A673 (cell line): ENCODE measurements at regions not wholly inside any gene's neighbourhood (a gene's known extent, or its start where the extent isn't known, plus 50 kb on each side); places are given as distances from the start of the nearest gene placed in this dataset.
"Not testable (repeated sequence)": the region's sequence is repeated elsewhere in the genome, so short reads cannot be mapped to it uniquely, and the experiment has no call there.

Experiments used
- BruUV-seq: library from RNA; stranded (reverse); fragments of 400-500 nt; replicated peaks from 2 replicates; lab custom pipeline; 2021; lab: Mats Ljungman, UMichigan
- CTCF ChIA-PET: fragments of 300-600 bp; sonication (Branson Sonifier 250); formaldehyde crosslinking; loops from one replicate; lab custom pipeline; 2022; ENCODE audit warnings: antibody characterized with exemption; lab: Charles Lee
- POLR2A ChIA-PET: fragments of 300-600 bp; sonication (Branson Sonifier 250); formaldehyde crosslinking; loops from one replicate; lab custom pipeline; 2022; ENCODE audit warnings: antibody characterized with exemption; ENCODE audit not compliant: low non-redundant PET; lab: Charles Lee
- DNase-seq: peaks from one replicate; pipeline ENCODE4 v3.0.0-alpha.2; 2015; ENCODE audit warnings: low spot score
- H3K27ac ChIP-seq: fragments of 200-600 bp; sonication (generic); 2 replicates; pipeline ENCODE4 v1.5.1; 2016; ENCODE audit warnings: mixed run types, low read depth, mild to moderate bottlenecking, mixed read lengths, antibody characterized with exemption, low read length; ENCODE audit not compliant: poor library complexity, severe bottlenecking
- H3K27me3 ChIP-seq: fragments of 200-600 bp; sonication (generic); replicated peaks from 2 replicates; pipeline ENCODE4 v1.6.1; 2017; ENCODE audit warnings: mixed run types, low read depth, mild to moderate bottlenecking, mixed read lengths, antibody characterized with exemption, low read length; ENCODE audit not compliant: insufficient read depth, poor library complexity
- H3K36me3 ChIP-seq: fragments of 200-600 bp; sonication (generic); 2 replicates; pipeline ENCODE4 v1.6.1; 2016; ENCODE audit warnings: mixed run types, mild to moderate bottlenecking, mixed read lengths, antibody characterized with exemption, low read length; ENCODE audit not compliant: insufficient read depth, poor library complexity, severe bottlenecking
- H3K4me1 ChIP-seq: fragments of 200-600 bp; sonication (generic); 2 replicates; pipeline ENCODE4 v1.6.1; 2017; ENCODE audit warnings: mixed run types, mild to moderate bottlenecking, mixed read lengths, antibody characterized with exemption, low read length; ENCODE audit not compliant: insufficient read depth, poor library complexity, severe bottlenecking
- H3K4me3 ChIP-seq: fragments of 200-600 bp; sonication (generic); 2 replicates; pipeline ENCODE4 v1.5.1; 2016; ENCODE audit warnings: low read depth, mixed run types, mild to moderate bottlenecking, mixed read lengths, low read length; ENCODE audit not compliant: poor library complexity, severe bottlenecking
- H3K9me3 ChIP-seq: fragments of 200-600 bp; sonication (generic); 2 replicates; pipeline ENCODE4 v1.6.1; 2016; ENCODE audit warnings: mixed run types, low read depth, mild to moderate bottlenecking, mixed read lengths, antibody characterized with exemption, low read length; ENCODE audit not compliant: poor library complexity, severe bottlenecking
- EZH2 ChIP-seq: fragments of 200-600 bp; sonication (generic); IDR thresholded peaks from 2 replicates; pipeline ENCODE4 v1.6.1; 2017; ENCODE audit warnings: borderline replicate concordance, low read depth, mild to moderate bottlenecking, mixed read lengths, antibody characterized with exemption, low read length; ENCODE audit not compliant: poor library complexity, severe bottlenecking
- intact Hi-C: fragments of 100-400 bp; cut with micrococcal nuclease; formaldehyde crosslinking; loops from one replicate; pipeline ENCODE4 v1.10.0; 2022; ENCODE audit not compliant: unreplicated experiment
- TF ChIP-seq, protein P1 (sequence below): fragments of 300-800, 200-600 bp; sonication (generic); conservative IDR thresholded peaks from 2 replicates; pipeline ENCODE4 v1.5.1; 2017; ENCODE audit warnings: low read depth, mild to moderate bottlenecking, antibody characterized with exemption, low read length, moderate library complexity, mixed read lengths

DNA sequence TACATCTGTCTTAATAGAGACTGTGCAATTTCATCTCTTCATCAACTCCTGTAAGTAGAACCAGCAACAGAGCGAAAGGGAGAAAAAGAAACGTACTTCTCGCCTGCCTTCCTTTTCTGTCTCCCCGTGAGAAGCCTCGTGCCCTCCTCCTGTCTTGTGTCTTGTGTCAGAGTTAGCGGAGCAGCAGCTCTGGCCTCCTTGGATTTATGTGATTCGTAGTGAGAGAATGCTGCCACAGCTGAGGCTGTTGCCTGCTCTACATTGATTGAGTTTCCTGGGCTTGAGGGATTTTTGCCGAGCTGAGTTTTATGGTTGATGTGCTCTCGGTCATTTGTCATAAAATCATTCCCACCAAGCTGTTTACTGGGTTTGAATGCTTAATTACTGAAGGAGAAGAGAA is 579.1 kb upstream of the RBFOX1 start:
- CTCF ChIA-PET = no interaction called here
- POLR2A ChIA-PET = no interaction called here
- DNase-seq = no peak
- TF ChIP-seq, protein P1, sequence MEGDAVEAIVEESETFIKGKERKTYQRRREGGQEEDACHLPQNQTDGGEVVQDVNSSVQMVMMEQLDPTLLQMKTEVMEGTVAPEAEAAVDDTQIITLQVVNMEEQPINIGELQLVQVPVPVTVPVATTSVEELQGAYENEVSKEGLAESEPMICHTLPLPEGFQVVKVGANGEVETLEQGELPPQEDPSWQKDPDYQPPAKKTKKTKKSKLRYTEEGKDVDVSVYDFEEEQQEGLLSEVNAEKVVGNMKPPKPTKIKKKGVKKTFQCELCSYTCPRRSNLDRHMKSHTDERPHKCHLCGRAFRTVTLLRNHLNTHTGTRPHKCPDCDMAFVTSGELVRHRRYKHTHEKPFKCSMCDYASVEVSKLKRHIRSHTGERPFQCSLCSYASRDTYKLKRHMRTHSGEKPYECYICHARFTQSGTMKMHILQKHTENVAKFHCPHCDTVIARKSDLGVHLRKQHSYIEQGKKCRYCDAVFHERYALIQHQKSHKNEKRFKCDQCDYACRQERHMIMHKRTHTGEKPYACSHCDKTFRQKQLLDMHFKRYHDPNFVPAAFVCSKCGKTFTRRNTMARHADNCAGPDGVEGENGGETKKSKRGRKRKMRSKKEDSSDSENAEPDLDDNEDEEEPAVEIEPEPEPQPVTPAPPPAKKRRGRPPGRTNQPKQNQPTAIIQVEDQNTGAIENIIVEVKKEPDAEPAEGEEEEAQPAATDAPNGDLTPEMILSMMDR = no peak
- TF ChIP-seq EZH2 = no peak
- H3K9me3 ChIP-seq = peaks cover 4% of the 10 kb centered on the region
- H3K27me3 ChIP-seq = no peaks in the 10 kb centered on the region
- H3K4me3 ChIP-seq = no peak overlapping the region
- BruUV-seq = no TSS peak
- intact Hi-C loops = no loop called here
- H3K4me1 ChIP-seq = no peaks in the 10 kb centered on the region
- H3K27ac ChIP-seq = no peak overlapping the region
- H3K36me3 ChIP-seq = no peaks in the 10 kb centered on the region

DNA sequence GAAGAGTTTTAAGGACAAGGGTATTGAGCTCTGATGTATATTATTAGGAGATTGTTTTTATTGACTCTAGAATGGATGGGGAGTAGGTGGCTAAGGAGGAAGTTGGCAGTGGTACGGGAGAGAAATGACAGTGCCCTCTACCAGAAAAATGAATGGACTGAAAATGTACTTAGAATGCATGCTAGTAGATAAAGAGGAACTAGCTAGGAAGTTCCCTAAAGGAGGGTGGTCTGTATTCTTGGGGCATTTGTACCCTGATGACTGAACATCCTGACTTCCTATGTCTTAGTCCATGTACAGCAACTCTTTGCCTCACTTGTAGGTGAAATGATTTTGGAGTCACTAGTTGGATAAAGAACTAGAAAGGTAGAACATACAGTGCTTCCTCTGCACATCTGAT is 581.5 kb upstream of the RBFOX1 start:
- CTCF ChIA-PET = no interaction called here
- no peaks in the 10 kb centered on the region for H3K4me1 ChIP-seq
- POLR2A ChIA-PET = no interaction called here
- no peak overlapping the region for H3K27ac ChIP-seq
- BruUV-seq = no TSS peak
- no peaks in the 10 kb centered on the region for H3K27me3 ChIP-seq
- no peak overlapping the region for H3K4me3 ChIP-seq
- peaks cover 4% of the 10 kb centered on the region for H3K9me3 ChIP-seq
- DNase-seq = no peak
- no peak for TF ChIP-seq EZH2
- TF ChIP-seq, protein P1 = no peak
- intact Hi-C loops = no loop called here
- no peaks in the 10 kb centered on the region for H3K36me3 ChIP-seq

DNA sequence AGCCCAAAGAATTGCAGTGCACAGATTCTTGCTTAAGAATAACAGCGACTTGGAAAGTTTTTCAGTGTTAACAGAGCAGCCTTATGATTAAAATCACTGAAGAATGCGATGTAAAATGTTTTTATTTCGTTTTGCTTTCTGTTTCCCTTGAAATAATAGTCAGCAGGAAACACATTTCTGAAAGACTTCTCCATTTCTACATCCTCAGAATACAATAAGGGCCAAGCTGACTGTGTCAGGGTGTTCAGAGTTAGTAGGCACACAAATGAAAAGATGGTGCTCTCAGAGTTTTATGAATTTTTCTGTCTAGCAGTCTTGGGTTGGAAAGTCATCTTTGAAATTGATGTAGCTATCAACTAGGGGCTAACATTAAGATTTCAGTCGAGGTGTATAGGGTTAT is 582.9 kb upstream of the RBFOX1 start:
- Histone ChIP-seq H3K4me1 (no peaks in the 10 kb centered on the region), H3K27ac (no peak overlapping the region), H3K9me3 (peaks cover 14% of the 10 kb centered on the region), H3K4me3 (no peak overlapping the region), H3K36me3 (no peaks in the 10 kb centered on the region), H3K27me3 (no peaks in the 10 kb centered on the region)
- POLR2A ChIA-PET = no interaction called here
- intact Hi-C loops = no loop called here
- BruUV-seq = no TSS peak
- DNase-seq = no peak
- TF ChIP-seq, protein P1 = no peak
- TF ChIP-seq EZH2 = no peak
- CTCF ChIA-PET = no interaction called here

DNA sequence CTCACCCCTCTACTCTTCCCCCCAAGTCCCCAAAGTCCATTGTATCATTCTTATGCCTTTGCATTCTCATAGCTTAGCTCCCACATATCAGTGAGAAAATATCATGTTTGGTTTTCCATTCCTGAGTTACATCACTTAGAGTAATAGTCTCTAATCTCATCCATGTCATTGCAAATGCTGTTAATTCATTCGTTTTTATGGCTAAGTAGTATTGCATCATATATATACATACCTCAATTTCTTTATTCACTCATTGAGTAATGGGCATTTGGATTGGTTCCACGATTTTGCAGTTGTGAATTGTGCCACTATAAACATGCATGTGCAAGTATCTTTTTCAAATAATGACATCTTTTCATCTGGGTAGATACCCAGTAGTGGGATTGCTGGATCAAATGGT is 596.3 kb upstream of the RBFOX1 start:
- CTCF ChIA-PET = not testable (repeated sequence)

More for the DNA sequence above, 596.3 kb upstream of the RBFOX1 start:
- H3K27ac ChIP-seq, intact Hi-C loops, BruUV-seq, H3K27me3 ChIP-seq, H3K4me3 ChIP-seq, H3K36me3 ChIP-seq, POLR2A ChIA-PET, DNase-seq, H3K4me1 ChIP-seq, H3K9me3 ChIP-seq: not testable (repeated sequence)
